ENCODE measurements at regions not wholly inside any gene's neighbourhood (a gene's known extent, or its start where the extent isn't known, plus 50 kb on each side); places are given as distances from the start of the nearest gene placed in this dataset.

DNA sequence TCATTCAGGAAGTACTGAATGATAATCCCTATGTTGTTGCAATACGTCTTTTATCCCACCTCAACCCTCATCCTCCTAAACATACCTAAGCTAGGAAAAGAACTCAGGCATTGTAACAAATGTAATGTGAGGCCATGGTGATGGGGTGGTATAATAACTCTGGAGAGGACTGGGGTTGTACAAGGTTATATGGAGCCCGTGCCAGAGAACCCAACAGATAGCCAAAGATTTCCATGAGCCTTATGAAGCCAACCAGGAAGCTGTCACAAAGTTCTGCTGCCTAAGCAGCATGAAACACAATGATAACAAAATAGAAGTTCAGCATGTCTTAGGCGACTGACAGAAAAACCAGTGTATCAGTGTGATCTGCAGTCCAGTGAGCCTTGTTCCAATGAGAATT lies 394.1 kb upstream of the NBEA start:
- H3K27me3 ChIP-seq, result no peaks in the 10 kb centered on the region
- no peaks in the 10 kb centered on the region for H3K36me3 ChIP-seq
- H3K4me3 ChIP-seq, result no peak overlapping the region
- H3K27ac ChIP-seq, result no peak overlapping the region
- no peaks in the 10 kb centered on the region for H3K4me1 ChIP-seq
- H3K9ac ChIP-seq, result no peak overlapping the region
- no peaks in the 10 kb centered on the region for H4K20me1 ChIP-seq
- H3K9me3 ChIP-seq (replicated peaks in 1 of 11), result no peaks in the 10 kb centered on the region
- TF ChIP-seq Cebpa-rat (IDR thresholded peaks at IDR 0.05), result no peak
- no peak overlapping the region for H3K4me2 ChIP-seq

DNA sequence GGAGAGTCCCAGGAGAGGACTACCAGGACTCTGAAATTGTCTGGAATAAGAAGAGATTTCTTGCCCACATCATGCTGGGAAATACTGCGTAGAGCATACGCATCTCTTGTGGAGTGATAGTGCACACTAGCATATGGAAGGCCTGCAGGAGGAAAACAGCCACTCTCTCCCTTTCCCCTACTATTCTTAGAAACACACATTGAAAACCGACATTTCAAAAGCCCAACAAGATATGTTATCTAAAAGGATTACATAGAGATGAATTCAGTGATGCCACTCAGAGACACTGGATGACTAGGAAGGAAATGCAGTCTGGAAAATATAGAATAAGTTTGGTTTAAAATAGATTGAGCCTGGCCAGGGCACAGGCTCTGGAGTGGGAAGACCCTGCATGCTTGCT lies 388.7 kb upstream of the NBEA start:
- H3K9ac ChIP-seq, result no peak overlapping the region
- no peak overlapping the region for H3K4me3 ChIP-seq
- H3K4me1 ChIP-seq, result no peaks in the 10 kb centered on the region
- no peak overlapping the region for H3K27ac ChIP-seq
- H3K4me2 ChIP-seq, result no peak overlapping the region
- H3K9me3 ChIP-seq (replicated peaks in 1 of 11), result no peaks in the 10 kb centered on the region
- no peaks in the 10 kb centered on the region for H3K27me3 ChIP-seq
- TF ChIP-seq Cebpa-rat (IDR thresholded peaks at IDR 0.05), result no peak
- H3K36me3 ChIP-seq, result no peaks in the 10 kb centered on the region
- H4K20me1 ChIP-seq, result no peaks in the 10 kb centered on the region

DNA sequence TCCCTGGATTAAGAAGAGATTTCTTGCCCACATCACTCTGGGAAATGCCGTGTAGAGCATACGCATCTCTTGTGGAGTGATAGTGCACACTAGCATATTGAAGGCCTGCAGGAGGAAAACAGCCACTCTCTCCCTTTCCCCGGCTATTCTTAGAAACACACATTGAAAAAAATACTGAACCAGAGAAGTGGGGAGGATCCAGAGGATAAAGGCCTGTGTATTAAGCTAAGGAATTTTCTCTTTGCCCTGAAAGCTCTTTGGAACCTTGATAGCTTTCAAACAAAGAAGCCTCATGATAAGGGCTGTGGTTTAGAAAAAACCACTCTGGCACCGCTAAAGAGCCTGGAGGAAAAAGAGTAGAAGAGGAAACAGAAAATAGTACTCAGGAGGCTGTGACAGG lies 386.1 kb upstream of the NBEA start:
- Histone ChIP-seq H3K4me3 (no peak overlapping the region), H3K27ac (no peak overlapping the region), H3K4me1 (no peaks in the 10 kb centered on the region), H3K9ac (no peak overlapping the region), H3K27me3 (no peaks in the 10 kb centered on the region), H3K4me2 (no peak overlapping the region), H4K20me1 (no peaks in the 10 kb centered on the region), H3K9me3 (replicated peaks in 1 of 11) (no peaks in the 10 kb centered on the region), H3K36me3 (no peaks in the 10 kb centered on the region)
- TF ChIP-seq Cebpa-rat (IDR thresholded peaks at IDR 0.05), result no peak

DNA sequence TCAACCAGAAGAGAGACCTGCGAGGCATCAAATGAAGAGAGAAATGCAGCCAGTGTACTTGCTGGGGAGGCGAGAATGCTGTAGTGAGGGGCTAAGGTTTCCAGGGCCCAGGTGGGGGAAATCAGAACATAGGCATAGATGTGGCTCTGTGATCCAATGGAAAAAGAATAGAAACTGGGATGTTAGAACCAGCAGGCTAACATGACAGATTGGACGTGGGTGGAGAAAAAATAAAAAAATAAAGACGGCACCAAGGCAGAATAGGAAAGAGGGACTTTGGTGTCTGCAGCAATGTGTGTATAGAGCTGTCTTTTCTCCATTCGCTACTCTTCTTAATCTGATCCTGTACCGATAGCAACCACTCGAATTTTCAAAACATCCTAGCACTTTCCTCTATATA lies 381.0 kb upstream of the NBEA start:
- Histone ChIP-seq H4K20me1 (no peaks in the 10 kb centered on the region), H3K4me2 (no peak overlapping the region), H3K4me3 (no peak overlapping the region), H3K4me1 (no peaks in the 10 kb centered on the region), H3K27me3 (no peaks in the 10 kb centered on the region), H3K36me3 (no peaks in the 10 kb centered on the region), H3K9me3 (replicated peaks in 1 of 11) (no peaks in the 10 kb centered on the region), H3K27ac (no peak overlapping the region), H3K9ac (no peak overlapping the region)
- TF ChIP-seq Cebpa-rat (IDR thresholded peaks at IDR 0.05), result no peak

DNA sequence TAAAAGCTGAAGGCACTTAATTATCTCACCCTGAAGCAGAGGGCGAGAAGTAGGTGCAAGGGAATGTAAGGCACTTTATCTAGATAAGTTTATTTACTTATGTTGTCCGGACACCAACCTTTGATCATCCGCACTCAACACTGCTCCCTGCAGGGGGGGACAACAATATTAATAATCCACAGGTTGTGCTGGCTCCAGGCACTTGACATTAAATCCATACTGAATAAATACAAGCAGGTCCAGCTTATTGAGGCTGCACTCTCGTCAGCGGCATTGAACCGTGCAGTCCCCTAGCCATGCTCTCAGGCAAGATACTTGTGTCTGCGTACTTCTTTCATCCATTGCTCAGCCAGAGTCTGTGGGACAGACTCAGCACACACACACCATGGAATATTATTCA lies 374.5 kb upstream of the NBEA start:
- Histone ChIP-seq H3K9ac (no peak overlapping the region), H3K4me1 (no peaks in the 10 kb centered on the region), H3K27me3 (no peaks in the 10 kb centered on the region), H3K9me3 (replicated peaks in 1 of 11) (no peaks in the 10 kb centered on the region), H3K27ac (no peak overlapping the region), H3K36me3 (no peaks in the 10 kb centered on the region), H3K4me2 (no peak overlapping the region), H3K4me3 (no peak overlapping the region), H4K20me1 (no peaks in the 10 kb centered on the region)
- TF ChIP-seq Cebpa-rat (IDR thresholded peaks at IDR 0.05), result no peak

DNA sequence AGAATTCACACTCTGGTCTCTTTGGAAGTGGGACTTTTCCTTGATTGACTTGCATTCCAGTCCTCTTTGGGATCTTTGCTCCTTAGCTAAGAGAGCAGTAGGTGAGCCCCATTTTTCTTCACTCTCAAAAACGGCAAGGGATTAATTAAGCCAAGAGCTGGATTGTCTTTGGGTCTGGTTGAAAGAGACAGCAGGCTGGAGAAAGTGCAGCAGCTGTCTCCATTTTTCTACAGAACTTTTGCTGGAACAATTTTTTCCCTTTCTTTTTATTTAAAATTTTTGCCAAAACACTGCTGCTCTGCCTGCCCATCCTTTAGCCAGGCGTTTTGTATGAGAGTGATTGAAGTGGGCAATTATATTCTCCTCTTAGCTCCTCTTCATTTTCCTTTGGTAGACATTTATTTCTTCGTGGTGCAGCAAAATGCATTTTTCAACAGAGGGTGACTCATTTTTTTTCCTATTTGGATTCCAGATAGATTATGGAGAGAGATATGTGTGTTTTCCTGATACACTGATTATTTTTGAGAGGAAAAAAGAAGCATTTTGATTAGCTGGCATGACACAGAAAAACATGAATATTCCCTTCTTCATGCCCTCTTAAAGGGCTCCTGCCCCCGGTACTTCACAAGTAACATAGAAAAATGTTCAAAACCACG lies 371.2 kb upstream of the NBEA start:
- Histone ChIP-seq H3K36me3 (no peaks in the 10 kb centered on the region), H3K4me2 (no peak overlapping the region), H3K27ac (no peak overlapping the region), H3K4me3 (no peak overlapping the region), H3K9ac (no peak overlapping the region), H3K4me1 (no peaks in the 10 kb centered on the region), H4K20me1 (no peaks in the 10 kb centered on the region), H3K9me3 (replicated peaks in 1 of 11) (no peaks in the 10 kb centered on the region), H3K27me3 (no peaks in the 10 kb centered on the region)
- no peak for TF ChIP-seq Cebpa-rat (IDR thresholded peaks at IDR 0.05)

DNA sequence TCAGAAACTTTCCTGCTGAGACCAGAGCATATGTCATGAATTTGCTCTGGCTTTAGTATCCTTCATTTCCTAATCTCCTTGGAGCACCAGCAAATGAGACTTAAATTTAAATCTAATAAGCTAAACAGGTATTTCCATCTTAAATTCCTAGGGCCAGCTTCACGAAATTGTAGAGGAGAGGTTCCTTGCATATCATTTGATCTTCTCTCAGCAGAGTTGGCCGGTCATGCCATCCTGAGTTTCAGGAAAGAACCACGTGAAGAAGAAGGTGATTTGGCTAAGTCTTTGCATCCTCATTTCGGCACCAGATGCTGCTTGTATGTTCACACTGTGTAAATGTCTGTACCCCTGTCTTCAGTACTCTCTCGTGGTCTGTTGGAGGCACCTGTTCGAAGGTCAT lies 370.4 kb upstream of the NBEA start:
- Histone ChIP-seq H3K4me2 (no peak overlapping the region), H4K20me1 (no peaks in the 10 kb centered on the region), H3K27me3 (no peaks in the 10 kb centered on the region), H3K27ac (no peak overlapping the region), H3K4me3 (no peak overlapping the region), H3K9ac (no peak overlapping the region), H3K4me1 (no peaks in the 10 kb centered on the region), H3K9me3 (replicated peaks in 1 of 11) (no peaks in the 10 kb centered on the region), H3K36me3 (no peaks in the 10 kb centered on the region)
- TF ChIP-seq Cebpa-rat (IDR thresholded peaks at IDR 0.05), result no peak

DNA sequence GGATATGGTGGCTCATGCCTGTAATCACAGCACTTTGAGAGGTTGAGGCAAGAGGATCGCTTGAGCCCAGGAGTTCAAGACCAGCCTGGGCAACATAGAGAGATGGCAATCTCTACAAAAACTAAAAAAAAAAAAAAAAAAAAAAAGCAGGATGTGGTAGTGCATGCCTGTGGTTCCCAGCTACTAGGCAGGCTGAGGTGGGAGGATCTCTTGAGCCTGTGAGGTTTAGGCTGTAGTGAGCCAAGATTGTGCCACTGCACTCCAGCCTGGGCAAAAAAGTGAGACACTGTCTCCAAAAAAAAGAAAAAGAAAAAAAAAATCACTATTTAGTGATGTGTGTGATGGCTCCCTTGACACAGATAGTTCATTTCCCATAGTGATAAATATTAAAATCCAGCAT lies 365.0 kb upstream of the NBEA start:
- Histone ChIP-seq H3K27ac (no peak overlapping the region), H3K27me3 (no peaks in the 10 kb centered on the region), H3K9ac (no peak overlapping the region), H3K9me3 (replicated peaks in 1 of 11) (no peaks in the 10 kb centered on the region), H3K4me2 (no peak overlapping the region), H3K4me1 (0 out of 20 replicates have a peak, but pooled peaks cover 0 to 3% (median 0%) of the 10 kb centered on the region in 10 experiments), H3K4me3 (no peak overlapping the region), H4K20me1 (no peaks in the 10 kb centered on the region), H3K36me3 (no peaks in the 10 kb centered on the region)
- no peak for TF ChIP-seq Cebpa-rat (IDR thresholded peaks at IDR 0.05)

DNA sequence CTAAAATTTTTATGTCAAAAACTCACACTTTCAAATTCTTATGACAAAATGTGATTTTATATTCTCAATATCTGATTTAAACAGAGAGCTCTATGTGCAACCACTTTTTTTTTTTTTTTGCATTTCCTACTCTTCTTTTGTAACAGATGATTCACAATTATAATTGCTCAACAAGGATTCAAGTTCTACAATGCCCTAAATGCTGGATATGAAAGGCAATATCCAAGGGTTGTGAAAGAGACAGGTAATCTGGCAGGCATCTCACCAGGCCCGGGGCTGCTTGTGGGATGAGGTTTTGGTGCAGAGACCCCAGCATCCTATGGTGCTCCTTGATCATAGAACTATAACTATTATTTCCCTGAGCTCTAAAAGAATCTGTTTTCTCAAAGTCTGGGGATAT lies 363.6 kb upstream of the NBEA start:
- no peak for TF ChIP-seq Cebpa-rat (IDR thresholded peaks at IDR 0.05)
- H3K27ac ChIP-seq, result no peak overlapping the region
- H4K20me1 ChIP-seq, result no peaks in the 10 kb centered on the region
- H3K9me3 ChIP-seq (replicated peaks in 1 of 11), result no peaks in the 10 kb centered on the region
- 0 out of 20 replicates have a peak, but pooled peaks cover 0 to 3% (median 0%) of the 10 kb centered on the region in 10 experiments for H3K4me1 ChIP-seq
- no peak overlapping the region for H3K4me3 ChIP-seq
- no peak overlapping the region for H3K9ac ChIP-seq
- no peaks in the 10 kb centered on the region for H3K27me3 ChIP-seq
- no peak overlapping the region for H3K4me2 ChIP-seq
- H3K36me3 ChIP-seq, result no peaks in the 10 kb centered on the region

DNA sequence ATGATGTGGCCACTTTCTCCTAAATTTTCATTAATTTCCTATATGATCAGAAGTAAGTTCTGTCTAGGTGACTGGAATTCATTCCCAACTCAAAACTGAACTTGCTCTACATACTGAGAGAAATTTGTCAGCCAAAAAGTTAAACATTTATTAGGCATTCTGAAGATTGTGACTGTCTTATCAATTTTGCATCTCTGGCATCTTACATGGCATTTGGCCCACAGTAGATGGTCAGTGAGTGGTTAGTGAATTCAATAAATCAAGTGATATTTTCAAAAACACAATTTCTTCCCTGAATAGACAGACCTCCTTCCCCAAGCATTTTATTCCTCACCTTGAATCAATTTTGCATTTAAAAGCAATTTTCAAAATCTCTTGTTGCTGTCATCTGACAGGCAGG lies 363.2 kb upstream of the NBEA start:
- Histone ChIP-seq H3K4me1 (0 out of 20 replicates have a peak, but pooled peaks cover 0 to 3% (median 0%) of the 10 kb centered on the region in 10 experiments), H3K27ac (no peak overlapping the region), H4K20me1 (no peaks in the 10 kb centered on the region), H3K27me3 (no peaks in the 10 kb centered on the region), H3K4me2 (no peak overlapping the region), H3K4me3 (no peak overlapping the region), H3K9me3 (replicated peaks in 1 of 11) (no peaks in the 10 kb centered on the region), H3K9ac (no peak overlapping the region), H3K36me3 (no peaks in the 10 kb centered on the region)
- no peak for TF ChIP-seq Cebpa-rat (IDR thresholded peaks at IDR 0.05)
